Astrocyte of the spinal cord (primary cell): ENCODE measurements at regions not wholly inside any gene's neighbourhood (a gene's known extent, or its start where the extent isn't known, plus 50 kb on each side); places are given as distances from the start of the nearest gene placed in this dataset.

ENCODE experiments used
- DNase-seq: peaks from one replicate; pipeline ENCODE4 v3.0.0; 2011; ENCODE audit warnings: low read depth, low spot score
- H3K4me3 ChIP-seq: 2 replicates; pipeline ENCODE4 v1.5.1; 2011; ENCODE audit warnings: low read depth, mild to moderate bottlenecking, low read length, moderate library complexity
- in situ Hi-C: cut with HindIII; loops from 2 replicates; pipeline ENCODE4 v1.10.0; 2017; ENCODE audit warnings: low sequenced_read_pairs
- TF ChIP-seq, protein P1 (sequence below): IDR thresholded peaks from 2 replicates; pipeline ENCODE4 v1.5.1; 2012; ENCODE audit warnings: low read depth, mild to moderate bottlenecking, low read length, inconsistent platforms

DNA sequence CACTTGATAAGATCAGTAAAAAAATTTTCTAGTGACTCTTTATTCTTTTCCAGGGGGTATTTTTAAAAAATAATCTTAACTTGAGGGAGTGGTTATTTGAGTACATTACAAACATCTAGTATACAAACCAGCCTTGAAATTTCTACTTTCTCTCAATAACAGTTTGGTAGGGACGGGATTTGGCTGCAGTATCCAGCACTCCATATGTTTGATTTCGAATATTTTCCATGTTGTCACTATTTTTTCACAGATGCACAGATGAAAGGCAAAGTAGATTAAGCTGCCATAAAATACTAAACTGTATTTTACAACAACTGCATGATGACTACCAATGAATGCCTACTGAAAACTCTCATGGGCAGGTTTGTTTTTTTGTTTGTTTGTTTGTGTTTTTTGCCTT, 225.0 kb downstream of the COX7B2 start:
- in situ Hi-C loops = no loop called here
- TF ChIP-seq, protein P1, sequence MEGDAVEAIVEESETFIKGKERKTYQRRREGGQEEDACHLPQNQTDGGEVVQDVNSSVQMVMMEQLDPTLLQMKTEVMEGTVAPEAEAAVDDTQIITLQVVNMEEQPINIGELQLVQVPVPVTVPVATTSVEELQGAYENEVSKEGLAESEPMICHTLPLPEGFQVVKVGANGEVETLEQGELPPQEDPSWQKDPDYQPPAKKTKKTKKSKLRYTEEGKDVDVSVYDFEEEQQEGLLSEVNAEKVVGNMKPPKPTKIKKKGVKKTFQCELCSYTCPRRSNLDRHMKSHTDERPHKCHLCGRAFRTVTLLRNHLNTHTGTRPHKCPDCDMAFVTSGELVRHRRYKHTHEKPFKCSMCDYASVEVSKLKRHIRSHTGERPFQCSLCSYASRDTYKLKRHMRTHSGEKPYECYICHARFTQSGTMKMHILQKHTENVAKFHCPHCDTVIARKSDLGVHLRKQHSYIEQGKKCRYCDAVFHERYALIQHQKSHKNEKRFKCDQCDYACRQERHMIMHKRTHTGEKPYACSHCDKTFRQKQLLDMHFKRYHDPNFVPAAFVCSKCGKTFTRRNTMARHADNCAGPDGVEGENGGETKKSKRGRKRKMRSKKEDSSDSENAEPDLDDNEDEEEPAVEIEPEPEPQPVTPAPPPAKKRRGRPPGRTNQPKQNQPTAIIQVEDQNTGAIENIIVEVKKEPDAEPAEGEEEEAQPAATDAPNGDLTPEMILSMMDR = no peak
- DNase-seq = no peak
- H3K4me3 ChIP-seq = no peak overlapping the region

DNA sequence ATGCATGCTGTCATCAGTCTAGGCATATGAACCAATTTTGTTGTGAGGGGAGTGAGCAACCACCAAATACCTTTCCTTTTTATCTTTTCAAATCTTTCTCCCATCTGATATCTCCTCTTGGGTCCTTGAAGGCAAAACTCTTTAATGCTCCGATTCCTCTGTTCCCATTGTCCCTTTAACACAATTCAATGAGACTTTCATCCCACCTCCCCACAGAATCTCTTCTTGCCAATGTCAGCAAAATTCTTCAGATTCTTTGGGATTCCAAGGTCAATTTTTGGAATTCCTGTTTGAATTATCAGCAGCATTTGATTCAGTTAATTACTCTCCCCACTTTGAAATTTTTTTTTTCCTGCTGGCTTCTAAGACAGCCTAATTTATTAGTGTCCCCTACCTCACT, 232.7 kb downstream of the COX7B2 start:
- no peak overlapping the region for H3K4me3 ChIP-seq
- DNase-seq = no peak
- TF ChIP-seq, protein P1 = no peak
- in situ Hi-C loops = no loop called here

DNA sequence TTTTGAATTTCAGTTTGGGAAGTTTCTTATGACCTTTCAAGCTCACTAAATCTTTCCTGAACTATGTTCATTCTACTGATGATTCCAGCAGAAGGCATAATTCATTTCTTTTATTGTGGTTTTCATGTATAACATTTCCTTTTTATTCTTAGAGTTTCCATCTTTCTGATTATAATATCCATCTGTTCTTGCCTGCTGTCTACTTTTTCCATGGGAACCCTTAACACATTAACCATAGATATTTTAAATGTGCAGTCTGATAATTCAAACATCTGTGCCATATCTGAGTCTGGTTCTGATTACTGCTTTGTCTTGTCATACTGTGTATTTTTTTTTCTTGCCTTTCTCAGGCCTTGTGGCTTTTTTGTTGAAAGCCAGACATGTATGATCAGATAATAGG, 234.7 kb downstream of the COX7B2 start:
- H3K4me3 ChIP-seq = no peak overlapping the region
- in situ Hi-C loops = no loop called here
- no peak for DNase-seq
- TF ChIP-seq, protein P1 = no peak

GRCh38 chr4:46667790-46668189, 241.3 kb downstream of the COX7B2 start:
- no peak for DNase-seq

GRCh38 chr4:46656071-46656470, 253.0 kb downstream of the COX7B2 start:
- DNase-seq = no peak
- H3K4me3 ChIP-seq = no peak overlapping the region
- in situ Hi-C loops = no loop called here
- TF ChIP-seq, protein P1 = no peak

More at GRCh38 chr4:46667790-46668189, 241.3 kb downstream of the COX7B2 start:
- H3K4me3 ChIP-seq = no peak overlapping the region
- in situ Hi-C loops = no loop called here
- TF ChIP-seq, protein P1 = no peak

DNA sequence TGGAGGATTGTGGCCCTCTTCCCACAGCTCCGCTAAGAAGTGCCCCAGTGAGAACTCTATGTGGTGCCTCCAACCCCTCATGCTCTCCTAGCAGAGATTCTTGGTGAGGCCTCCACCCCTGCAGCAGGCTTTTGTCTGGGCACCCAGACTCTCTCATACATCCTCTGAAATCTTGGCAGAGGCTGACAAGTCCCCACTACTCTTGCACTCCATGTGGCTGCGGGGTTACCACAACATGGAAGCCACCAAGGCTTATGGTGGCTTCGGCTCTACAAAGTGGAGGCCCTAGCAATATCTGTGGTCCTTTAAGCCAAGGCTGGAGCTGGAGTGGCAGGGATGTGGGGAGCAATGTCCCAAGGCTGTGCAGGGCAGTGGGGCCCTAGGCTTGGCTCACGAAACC, 255.2 kb downstream of the COX7B2 start:
- H3K4me3 ChIP-seq = no peak overlapping the region
- TF ChIP-seq, protein P1 = no peak
- in situ Hi-C loops = no loop called here

GRCh38 chr4:46649390-46649789, 259.5 kb upstream of the GABRA2 start:
- no peak overlapping the region for H3K4me3 ChIP-seq
- no peak for DNase-seq
- TF ChIP-seq, protein P1 = no peak
- in situ Hi-C loops = no loop called here

More for the DNA sequence above, 255.2 kb downstream of the COX7B2 start:
- no peak for DNase-seq
